ENCODE measurements at regions not wholly inside any gene's neighbourhood (a gene's known extent, or its start where the extent isn't known, plus 50 kb on each side); places are given as distances from the start of the nearest gene placed in this dataset.
"Not testable (repeated sequence)": the region's sequence is repeated elsewhere in the genome, so short reads cannot be mapped to it uniquely, and the experiment has no call there.

GRCh38 chr2:60214626-60214875 is 338.9 kb downstream of the BCL11A start:
- ATAC-seq = no peak
- no peak for TF ChIP-seq CSDC2 (CRISPR knock-in tag; IDR thresholded peaks at IDR 0.05)
- TF ChIP-seq TSHZ2 (CRISPR knock-in tag; IDR thresholded peaks at IDR 0.05) = no peak
- TF ChIP-seq, protein P1, sequence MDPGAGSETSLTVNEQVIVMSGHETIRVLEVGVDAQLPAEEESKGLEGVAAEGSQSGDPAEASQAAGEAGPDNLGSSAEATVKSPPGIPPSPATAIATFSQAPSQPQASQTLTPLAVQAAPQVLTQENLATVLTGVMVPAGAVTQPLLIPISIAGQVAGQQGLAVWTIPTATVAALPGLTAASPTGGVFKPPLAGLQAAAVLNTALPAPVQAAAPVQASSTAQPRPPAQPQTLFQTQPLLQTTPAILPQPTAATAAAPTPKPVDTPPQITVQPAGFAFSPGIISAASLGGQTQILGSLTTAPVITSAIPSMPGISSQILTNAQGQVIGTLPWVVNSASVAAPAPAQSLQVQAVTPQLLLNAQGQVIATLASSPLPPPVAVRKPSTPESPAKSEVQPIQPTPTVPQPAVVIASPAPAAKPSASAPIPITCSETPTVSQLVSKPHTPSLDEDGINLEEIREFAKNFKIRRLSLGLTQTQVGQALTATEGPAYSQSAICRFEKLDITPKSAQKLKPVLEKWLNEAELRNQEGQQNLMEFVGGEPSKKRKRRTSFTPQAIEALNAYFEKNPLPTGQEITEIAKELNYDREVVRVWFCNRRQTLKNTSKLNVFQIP (CRISPR knock-in tag; IDR thresholded peaks at IDR 0.05; ENCODE audit: borderline replicate concordance, low read depth) = no peak
- no peak for TF ChIP-seq ZFP30 (CRISPR knock-in tag; IDR thresholded peaks at IDR 0.05)
- TF ChIP-seq ZFP3 (CRISPR knock-in tag; IDR thresholded peaks at IDR 0.05) = no peak
- no peak for TF ChIP-seq TCF4 (CRISPR knock-in tag; IDR thresholded peaks at IDR 0.05; ENCODE audit: borderline replicate concordance)
- no peak for TF ChIP-seq TOX (CRISPR knock-in tag; IDR thresholded peaks at IDR 0.05; ENCODE audit: borderline replicate concordance)

GRCh38 chr2:60213865-60214625 is 339.4 kb downstream of the BCL11A start:
- TF ChIP-seq ZC3H10 (CRISPR knock-in tag; IDR thresholded peaks at IDR 0.05) (no peak), BACH2 (CRISPR knock-in tag; IDR thresholded peaks at IDR 0.05; ENCODE audit: borderline replicate concordance) (no peak), ZNF565 (CRISPR knock-in tag; conservative IDR thresholded peaks at IDR 0.05; ENCODE audit: low read depth) (no peak), TOX (CRISPR knock-in tag; IDR thresholded peaks at IDR 0.05; ENCODE audit: borderline replicate concordance) (no peak), ZNF70 (CRISPR knock-in tag; IDR thresholded peaks at IDR 0.05) (no peak), CSDC2 (CRISPR knock-in tag; IDR thresholded peaks at IDR 0.05) (no peak), RARB (CRISPR knock-in tag; IDR thresholded peaks at IDR 0.05) (no peak)
- TF ChIP-seq, protein P1 (CRISPR knock-in tag; IDR thresholded peaks at IDR 0.05; ENCODE audit: borderline replicate concordance, low read depth) = no peak
- no peak for ATAC-seq

DNA sequence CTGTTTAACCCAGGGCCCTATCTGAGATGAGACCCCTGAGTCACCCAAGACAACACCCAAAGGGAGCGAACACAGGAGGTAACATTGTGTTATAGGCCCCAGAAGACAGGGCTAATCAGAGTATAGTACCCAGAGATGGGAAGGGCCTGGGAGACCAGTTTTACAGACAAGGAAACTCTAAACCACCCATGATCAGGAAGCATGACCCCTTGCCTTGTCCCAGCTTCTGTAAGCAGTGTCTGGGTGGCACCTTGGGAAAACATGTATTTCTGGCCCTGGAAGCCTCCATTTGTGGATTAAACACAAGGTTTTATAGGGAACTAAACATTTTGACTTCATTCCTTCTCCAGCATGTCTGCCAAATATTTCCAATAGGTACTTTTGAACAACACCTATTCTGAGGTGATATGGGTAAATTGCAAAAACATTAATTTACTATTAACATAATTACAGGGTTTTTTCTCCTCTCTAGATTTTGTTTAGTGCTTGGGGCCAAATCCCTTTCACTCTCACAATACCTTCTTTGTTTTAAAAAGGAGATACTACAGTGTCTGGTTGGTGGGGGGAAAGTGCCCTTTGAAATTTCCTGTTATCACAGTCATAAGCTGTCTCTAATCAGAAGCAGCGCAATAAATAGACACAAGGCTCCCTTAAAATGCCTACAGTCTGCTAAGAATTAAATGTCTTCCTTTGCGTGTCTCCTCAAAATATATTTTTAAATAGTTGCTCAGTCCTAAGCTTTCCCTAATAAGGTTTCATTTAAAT is 341.1 kb downstream of the BCL11A start:
- no peak for TF ChIP-seq RARB (CRISPR knock-in tag; IDR thresholded peaks at IDR 0.05)
- no peak for ATAC-seq

DNA sequence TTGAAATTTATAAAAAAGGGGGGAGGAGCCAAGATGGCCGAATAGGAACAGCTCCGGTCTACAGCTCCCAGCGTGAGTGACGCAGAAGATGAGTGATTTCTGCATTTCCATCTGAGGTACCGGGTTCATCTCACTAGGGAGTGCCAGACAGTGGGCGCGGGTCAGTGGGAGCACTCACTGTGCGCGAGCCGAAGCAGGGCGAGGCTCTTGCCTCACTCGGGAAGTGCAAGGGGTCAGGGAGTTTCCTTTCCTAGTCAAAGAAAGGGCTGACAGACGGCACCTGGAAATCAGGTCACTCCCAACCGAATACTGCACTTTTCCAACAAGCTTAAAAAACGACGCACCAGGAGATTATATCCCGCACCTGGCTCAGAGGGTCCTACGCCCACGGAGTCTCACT is 364.4 kb downstream of the BCL11A start:
- ATAC-seq = not testable (repeated sequence)

DNA sequence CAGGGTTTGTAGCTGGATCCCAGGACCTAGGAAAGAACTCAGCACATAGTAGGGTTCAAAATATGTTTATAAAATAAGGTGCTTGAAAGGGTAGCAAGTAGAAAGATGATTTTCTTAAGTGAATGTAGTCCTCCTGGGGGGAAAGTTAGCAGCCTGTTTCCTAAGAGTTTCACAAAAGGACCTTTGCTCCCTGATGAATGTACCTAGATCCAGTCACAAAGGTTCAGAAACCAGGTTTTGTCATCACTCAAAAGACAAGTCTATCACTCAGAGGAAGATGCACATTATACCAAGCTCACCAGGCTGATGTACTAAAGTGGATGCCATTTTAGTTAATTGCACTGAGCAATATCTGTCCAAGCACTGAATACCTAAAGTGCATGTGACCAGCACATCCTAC is 378.2 kb downstream of the BCL11A start:
- no peak for ATAC-seq
- no peak for TF ChIP-seq RARB (CRISPR knock-in tag; IDR thresholded peaks at IDR 0.05)
- TF ChIP-seq GLIS3 (CRISPR knock-in tag; IDR thresholded peaks at IDR 0.05) = no peak
- no peak for TF ChIP-seq ZC3H10 (CRISPR knock-in tag; IDR thresholded peaks at IDR 0.05)
- no peak for TF ChIP-seq ZNF565 (CRISPR knock-in tag; conservative IDR thresholded peaks at IDR 0.05; ENCODE audit: low read depth)
- no peak for TF ChIP-seq SNAI2 (CRISPR knock-in tag; IDR thresholded peaks at IDR 0.05)
- TF ChIP-seq, protein P2, sequence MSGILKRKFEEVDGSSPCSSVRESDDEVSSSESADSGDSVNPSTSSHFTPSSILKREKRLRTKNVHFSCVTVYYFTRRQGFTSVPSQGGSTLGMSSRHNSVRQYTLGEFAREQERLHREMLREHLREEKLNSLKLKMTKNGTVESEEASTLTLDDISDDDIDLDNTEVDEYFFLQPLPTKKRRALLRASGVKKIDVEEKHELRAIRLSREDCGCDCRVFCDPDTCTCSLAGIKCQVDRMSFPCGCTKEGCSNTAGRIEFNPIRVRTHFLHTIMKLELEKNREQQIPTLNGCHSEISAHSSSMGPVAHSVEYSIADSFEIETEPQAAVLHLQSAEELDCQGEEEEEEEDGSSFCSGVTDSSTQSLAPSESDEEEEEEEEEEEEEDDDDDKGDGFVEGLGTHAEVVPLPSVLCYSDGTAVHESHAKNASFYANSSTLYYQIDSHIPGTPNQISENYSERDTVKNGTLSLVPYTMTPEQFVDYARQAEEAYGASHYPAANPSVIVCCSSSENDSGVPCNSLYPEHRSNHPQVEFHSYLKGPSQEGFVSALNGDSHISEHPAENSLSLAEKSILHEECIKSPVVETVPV (CRISPR knock-in tag; IDR thresholded peaks at IDR 0.05) = no peak
- TF ChIP-seq CSDC2 (CRISPR knock-in tag; IDR thresholded peaks at IDR 0.05) = no peak
- TF ChIP-seq ESRRG (CRISPR knock-in tag; IDR thresholded peaks at IDR 0.05) = no peak
- no peak for TF ChIP-seq BACH2 (CRISPR knock-in tag; IDR thresholded peaks at IDR 0.05; ENCODE audit: borderline replicate concordance)
- no peak for TF ChIP-seq TSHZ2 (CRISPR knock-in tag; IDR thresholded peaks at IDR 0.05)
- TF ChIP-seq, protein P1 (CRISPR knock-in tag; IDR thresholded peaks at IDR 0.05; ENCODE audit: borderline replicate concordance, low read depth) = no peak
- TF ChIP-seq, protein P3, sequence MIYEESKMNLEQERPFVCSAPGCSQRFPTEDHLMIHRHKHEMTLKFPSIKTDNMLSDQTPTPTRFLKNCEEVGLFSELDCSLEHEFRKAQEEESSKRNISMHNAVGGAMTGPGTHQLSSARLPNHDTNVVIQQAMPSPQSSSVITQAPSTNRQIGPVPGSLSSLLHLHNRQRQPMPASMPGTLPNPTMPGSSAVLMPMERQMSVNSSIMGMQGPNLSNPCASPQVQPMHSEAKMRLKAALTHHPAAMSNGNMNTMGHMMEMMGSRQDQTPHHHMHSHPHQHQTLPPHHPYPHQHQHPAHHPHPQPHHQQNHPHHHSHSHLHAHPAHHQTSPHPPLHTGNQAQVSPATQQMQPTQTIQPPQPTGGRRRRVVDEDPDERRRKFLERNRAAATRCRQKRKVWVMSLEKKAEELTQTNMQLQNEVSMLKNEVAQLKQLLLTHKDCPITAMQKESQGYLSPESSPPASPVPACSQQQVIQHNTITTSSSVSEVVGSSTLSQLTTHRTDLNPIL (CRISPR knock-in tag; IDR thresholded peaks at IDR 0.05; ENCODE audit: low read depth) = no peak
- no peak for TF ChIP-seq ARNTL (CRISPR knock-in tag; IDR thresholded peaks at IDR 0.05; ENCODE audit: borderline replicate concordance, low read depth)
- no peak for TF ChIP-seq TCF4 (CRISPR knock-in tag; IDR thresholded peaks at IDR 0.05; ENCODE audit: borderline replicate concordance)
